ENCODE measurements at regions not wholly inside any gene's neighbourhood (a gene's known extent, or its start where the extent isn't known, plus 50 kb on each side); places are given as distances from the start of the nearest gene placed in this dataset.

GRCh38 chr9:121582641-121583040 is 68.8 kb upstream of the DAB2IP start:
- H3K4me3 ChIP-seq (ENCODE audit: severe bottlenecking), result no peak overlapping the region
- DNase-seq (ENCODE audit: low spot score), result no peak
- H3K27me3 ChIP-seq (ENCODE audit: insufficient read depth, poor library complexity, severe bottlenecking), result no peaks in the 10 kb centered on the region

GRCh38 chr9:121584421-121584820 is 67.0 kb upstream of the DAB2IP start:
- Histone ChIP-seq H3K4me3 (ENCODE audit: severe bottlenecking) (no peak overlapping the region), H3K27ac (ENCODE audit: poor library complexity, severe bottlenecking) (no peak overlapping the region), H3K36me3 (ENCODE audit: low read depth) (no peaks in the 10 kb centered on the region), H3K4me1 (ENCODE audit: insufficient read depth, poor library complexity, severe bottlenecking) (no peaks in the 10 kb centered on the region), H3K9me3 (ENCODE audit: severe bottlenecking) (no peaks in the 10 kb centered on the region), H3K27me3 (ENCODE audit: insufficient read depth, poor library complexity, severe bottlenecking) (peaks cover 5% of the 10 kb centered on the region)
- TF ChIP-seq, protein P1, sequence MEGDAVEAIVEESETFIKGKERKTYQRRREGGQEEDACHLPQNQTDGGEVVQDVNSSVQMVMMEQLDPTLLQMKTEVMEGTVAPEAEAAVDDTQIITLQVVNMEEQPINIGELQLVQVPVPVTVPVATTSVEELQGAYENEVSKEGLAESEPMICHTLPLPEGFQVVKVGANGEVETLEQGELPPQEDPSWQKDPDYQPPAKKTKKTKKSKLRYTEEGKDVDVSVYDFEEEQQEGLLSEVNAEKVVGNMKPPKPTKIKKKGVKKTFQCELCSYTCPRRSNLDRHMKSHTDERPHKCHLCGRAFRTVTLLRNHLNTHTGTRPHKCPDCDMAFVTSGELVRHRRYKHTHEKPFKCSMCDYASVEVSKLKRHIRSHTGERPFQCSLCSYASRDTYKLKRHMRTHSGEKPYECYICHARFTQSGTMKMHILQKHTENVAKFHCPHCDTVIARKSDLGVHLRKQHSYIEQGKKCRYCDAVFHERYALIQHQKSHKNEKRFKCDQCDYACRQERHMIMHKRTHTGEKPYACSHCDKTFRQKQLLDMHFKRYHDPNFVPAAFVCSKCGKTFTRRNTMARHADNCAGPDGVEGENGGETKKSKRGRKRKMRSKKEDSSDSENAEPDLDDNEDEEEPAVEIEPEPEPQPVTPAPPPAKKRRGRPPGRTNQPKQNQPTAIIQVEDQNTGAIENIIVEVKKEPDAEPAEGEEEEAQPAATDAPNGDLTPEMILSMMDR (IDR thresholded peaks at IDR 0.05; ENCODE audit: poor library complexity, severe bottlenecking), result no peak
- ATAC-seq (ENCODE audit: low read depth) (no peak), DNase-seq (ENCODE audit: low spot score) (no peak)

More at GRCh38 chr9:121582641-121583040, 68.8 kb upstream of the DAB2IP start:
- Histone ChIP-seq H3K4me1 (ENCODE audit: insufficient read depth, poor library complexity, severe bottlenecking) (no peaks in the 10 kb centered on the region), H3K27ac (ENCODE audit: poor library complexity, severe bottlenecking) (no peak overlapping the region), H3K9me3 (ENCODE audit: severe bottlenecking) (no peaks in the 10 kb centered on the region), H3K36me3 (ENCODE audit: low read depth) (no peaks in the 10 kb centered on the region)
- TF ChIP-seq, protein P1 (IDR thresholded peaks at IDR 0.05; ENCODE audit: poor library complexity, severe bottlenecking), result no peak
- no peak for ATAC-seq (ENCODE audit: low read depth)

DNA sequence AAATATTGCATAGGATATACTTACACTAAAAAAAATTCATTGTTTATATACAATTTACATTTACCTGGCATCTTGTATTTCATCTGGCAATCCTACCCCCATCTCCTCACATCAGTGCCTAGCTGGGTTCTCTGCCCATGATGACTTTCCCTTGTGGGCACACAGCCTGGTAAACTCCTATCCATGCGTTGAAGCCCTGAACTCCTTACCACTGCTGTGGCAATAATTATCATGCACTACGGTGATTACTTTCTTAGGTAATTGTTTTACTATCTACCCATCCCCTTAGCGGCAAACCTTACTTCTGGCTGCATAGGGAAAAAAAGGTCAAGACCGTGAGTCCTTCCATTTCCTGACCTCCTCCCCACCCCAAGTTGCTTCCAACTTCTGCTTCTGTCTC is 63.6 kb upstream of the DAB2IP start:
- DNase-seq (ENCODE audit: low spot score) (no peak), ATAC-seq (ENCODE audit: low read depth) (no peak)
- peaks cover 5% of the 10 kb centered on the region for H3K27me3 ChIP-seq (ENCODE audit: insufficient read depth, poor library complexity, severe bottlenecking)
- no peaks in the 10 kb centered on the region for H3K9me3 ChIP-seq (ENCODE audit: severe bottlenecking)
- H3K4me1 ChIP-seq (ENCODE audit: insufficient read depth, poor library complexity, severe bottlenecking), result no peaks in the 10 kb centered on the region
- no peaks in the 10 kb centered on the region for H3K36me3 ChIP-seq (ENCODE audit: low read depth)
- H3K27ac ChIP-seq (ENCODE audit: poor library complexity, severe bottlenecking), result no peak overlapping the region
- no peak overlapping the region for H3K4me3 ChIP-seq (ENCODE audit: severe bottlenecking)
- TF ChIP-seq, protein P1 (IDR thresholded peaks at IDR 0.05; ENCODE audit: poor library complexity, severe bottlenecking), result no peak

DNA sequence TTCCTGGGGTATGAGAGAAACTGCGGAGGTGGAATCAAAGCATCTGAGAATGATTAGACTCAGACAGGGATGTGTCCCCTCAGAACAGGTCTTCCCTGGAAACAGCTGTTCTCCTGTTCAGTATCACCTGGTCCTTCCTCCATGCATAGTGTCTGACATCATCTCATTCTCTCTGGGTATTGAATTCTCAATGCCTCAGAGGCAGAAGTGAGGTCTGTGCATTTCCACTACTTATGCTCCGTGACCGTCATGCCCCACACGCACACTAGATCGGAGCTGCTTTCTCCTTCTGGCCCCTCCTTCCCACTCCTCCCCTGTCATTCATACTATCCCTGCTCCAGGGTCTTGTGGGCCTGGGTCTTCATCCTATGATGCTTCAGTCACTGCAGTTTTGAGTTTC is 61.4 kb upstream of the DAB2IP start:
- Histone ChIP-seq H3K4me3 (ENCODE audit: severe bottlenecking) (no peak overlapping the region), H3K27ac (ENCODE audit: poor library complexity, severe bottlenecking) (no peak overlapping the region), H3K36me3 (ENCODE audit: low read depth) (no peaks in the 10 kb centered on the region), H3K27me3 (ENCODE audit: insufficient read depth, poor library complexity, severe bottlenecking) (peaks cover 5% of the 10 kb centered on the region), H3K9me3 (ENCODE audit: severe bottlenecking) (no peaks in the 10 kb centered on the region), H3K4me1 (ENCODE audit: insufficient read depth, poor library complexity, severe bottlenecking) (no peaks in the 10 kb centered on the region)
- DNase-seq (ENCODE audit: low spot score) (no peak), ATAC-seq (ENCODE audit: low read depth) (no peak)
- TF ChIP-seq, protein P1 (IDR thresholded peaks at IDR 0.05; ENCODE audit: poor library complexity, severe bottlenecking), result no peak

DNA sequence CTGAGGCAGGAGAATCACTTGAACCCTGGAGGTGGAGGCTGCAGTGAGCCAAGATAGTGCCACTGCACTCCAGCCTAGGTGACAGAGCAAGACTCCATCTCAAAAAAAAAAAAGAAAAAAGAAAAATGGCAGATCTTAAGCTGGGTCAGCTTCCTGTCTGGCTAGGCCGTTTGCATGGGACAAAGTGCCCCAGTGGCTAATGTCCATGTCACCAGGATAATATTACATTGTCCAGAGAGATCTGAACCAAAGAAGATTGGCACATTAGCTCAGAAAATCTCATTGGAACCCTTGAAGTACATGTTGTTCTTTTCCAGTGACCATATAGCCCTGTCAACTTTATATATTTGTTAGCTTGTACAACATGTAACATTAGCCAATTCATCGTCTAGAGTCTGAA is 59.2 kb upstream of the DAB2IP start:
- ATAC-seq (ENCODE audit: low read depth) (no peak), DNase-seq (ENCODE audit: low spot score) (no peak)
- TF ChIP-seq, protein P1 (IDR thresholded peaks at IDR 0.05; ENCODE audit: poor library complexity, severe bottlenecking), result no peak
- H3K4me3 ChIP-seq (ENCODE audit: severe bottlenecking), result no peak overlapping the region
- no peaks in the 10 kb centered on the region for H3K9me3 ChIP-seq (ENCODE audit: severe bottlenecking)
- no peaks in the 10 kb centered on the region for H3K36me3 ChIP-seq (ENCODE audit: low read depth)
- peaks cover 5% of the 10 kb centered on the region for H3K27me3 ChIP-seq (ENCODE audit: insufficient read depth, poor library complexity, severe bottlenecking)
- H3K27ac ChIP-seq (ENCODE audit: poor library complexity, severe bottlenecking), result no peak overlapping the region
- no peaks in the 10 kb centered on the region for H3K4me1 ChIP-seq (ENCODE audit: insufficient read depth, poor library complexity, severe bottlenecking)

Data from RWPE2 (cell line).